EL (cell line): ENCODE measurements at regions not wholly inside any gene's neighbourhood (a gene's known extent, or its start where the extent isn't known, plus 50 kb on each side); places are given as distances from the start of the nearest gene placed in this dataset.
"Not testable (repeated sequence)": the region's sequence is repeated elsewhere in the genome, so short reads cannot be mapped to it uniquely, and the experiment has no call there.

Source experiments
- DNase-seq: peaks from one replicate; pipeline ENCODE4 v3.0.0-alpha.2; 2016

DNA sequence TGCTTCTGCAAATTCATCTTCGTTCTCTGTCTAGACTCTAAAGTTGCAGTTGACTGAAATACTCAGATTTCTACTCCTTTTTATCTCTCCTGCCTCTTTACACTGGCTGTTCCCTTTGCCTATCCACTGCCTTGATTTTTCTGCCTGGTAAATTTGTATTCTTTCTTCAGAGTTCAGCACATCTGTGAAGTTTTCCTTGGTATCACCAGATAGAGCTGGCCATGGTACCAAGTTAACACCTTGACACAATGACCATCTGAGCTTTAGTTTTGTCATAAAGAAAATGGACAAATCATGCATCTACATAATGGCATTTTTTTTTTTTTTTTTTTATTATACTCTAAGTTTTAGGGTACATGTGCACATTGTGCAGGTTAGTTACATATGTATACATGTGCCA is 143.0 kb downstream of the PPP1R3A start:
- no peak for DNase-seq

DNA sequence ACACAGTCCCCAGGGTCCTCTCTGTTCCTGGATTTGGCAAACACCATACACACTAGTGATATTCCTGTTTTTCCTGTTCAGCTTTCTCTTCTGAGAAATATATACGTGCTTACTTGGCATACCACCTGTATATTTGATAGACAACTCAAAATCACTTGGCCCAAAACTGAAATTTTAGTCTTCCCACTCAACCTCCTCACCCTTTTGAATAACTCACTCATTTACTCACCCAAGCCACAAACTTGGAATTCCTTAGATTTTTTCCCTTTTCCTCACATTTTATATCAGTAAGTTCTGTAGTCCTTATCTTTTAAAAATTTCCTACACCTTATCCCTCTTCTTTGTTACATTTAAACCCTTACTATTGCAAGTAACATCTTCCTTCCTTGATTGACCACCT is 143.4 kb downstream of the PPP1R3A start:
- DNase-seq, result no peak

DNA sequence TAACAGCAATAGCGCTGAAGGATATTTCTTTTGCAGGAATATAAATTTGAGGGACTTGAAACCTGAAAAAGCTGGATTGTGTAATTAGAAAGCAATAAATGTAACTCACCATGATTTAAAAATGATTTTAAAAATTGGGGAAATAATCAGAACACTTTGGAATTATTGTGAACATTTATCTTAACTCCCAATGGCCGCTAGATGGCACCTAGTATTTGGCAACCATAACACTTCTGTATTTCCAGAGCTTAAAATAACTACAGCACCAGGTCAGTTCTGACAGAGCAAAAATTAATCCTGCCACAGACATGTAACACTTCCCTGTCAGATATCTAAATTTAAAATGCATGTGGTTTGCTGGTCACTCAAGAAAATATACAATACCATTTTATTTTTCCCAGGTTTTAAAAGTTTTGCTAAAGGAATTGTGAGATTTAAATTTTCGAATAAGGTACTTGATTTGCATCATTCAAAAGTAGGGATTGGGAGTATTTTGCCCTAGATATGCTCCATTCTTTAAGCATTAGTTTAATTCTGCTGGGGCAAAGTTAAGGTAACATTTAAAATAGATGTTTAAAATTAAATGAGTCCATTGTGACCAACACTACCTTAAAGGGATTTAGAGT is 144.5 kb downstream of the PPP1R3A start:
- peak; percentile 41 for DNase-seq

DNA sequence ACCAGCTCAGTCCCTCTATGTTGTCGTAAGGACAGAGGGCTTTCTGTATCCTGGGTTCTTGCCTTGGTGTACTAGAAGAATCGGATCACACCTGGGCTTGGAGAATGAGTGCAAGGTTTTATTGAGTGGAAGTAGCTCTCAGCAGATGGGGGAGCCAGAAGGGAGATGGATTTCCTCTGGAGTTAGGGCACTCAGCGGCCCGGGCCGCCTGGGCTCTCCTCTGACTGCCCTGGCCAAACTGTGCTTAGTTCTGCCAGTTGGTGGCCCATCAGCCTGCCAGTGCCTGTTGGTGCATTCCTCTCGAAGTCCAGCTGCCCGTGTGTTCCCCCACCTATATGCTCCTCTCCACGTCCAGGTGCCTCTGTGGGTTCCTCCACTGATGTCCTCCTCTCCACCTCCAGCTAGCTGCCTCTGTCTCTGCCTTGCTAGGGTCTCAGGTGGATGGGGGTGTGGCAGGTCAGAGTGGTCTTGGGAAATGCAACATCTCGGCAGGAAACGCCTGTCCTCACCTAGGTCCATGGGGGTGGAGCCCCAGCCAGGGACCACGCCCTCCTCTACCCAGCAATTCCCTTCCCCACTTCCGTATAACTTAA is 148.6 kb downstream of the PPP1R3A start:
- DNase-seq, result no peak

DNA sequence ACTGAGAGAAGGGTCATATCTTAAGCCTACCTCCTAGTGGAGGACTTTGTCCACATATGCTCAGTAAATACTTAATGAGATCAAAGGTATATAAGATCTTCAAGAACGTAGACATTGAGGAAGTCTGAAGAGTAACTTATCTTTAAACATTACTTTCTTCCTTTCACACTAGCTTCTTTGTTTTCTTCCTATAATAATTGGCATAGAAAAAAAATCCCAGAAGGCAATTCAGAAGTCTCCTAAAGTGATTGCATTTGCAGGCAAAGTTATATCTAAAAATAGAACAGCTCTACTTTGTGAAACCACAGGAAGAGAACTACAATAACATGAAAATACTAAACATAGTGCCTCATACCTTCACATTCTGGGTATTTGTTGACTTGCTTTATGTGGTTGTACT is 150.4 kb downstream of the PPP1R3A start:
- DNase-seq, result no peak

DNA sequence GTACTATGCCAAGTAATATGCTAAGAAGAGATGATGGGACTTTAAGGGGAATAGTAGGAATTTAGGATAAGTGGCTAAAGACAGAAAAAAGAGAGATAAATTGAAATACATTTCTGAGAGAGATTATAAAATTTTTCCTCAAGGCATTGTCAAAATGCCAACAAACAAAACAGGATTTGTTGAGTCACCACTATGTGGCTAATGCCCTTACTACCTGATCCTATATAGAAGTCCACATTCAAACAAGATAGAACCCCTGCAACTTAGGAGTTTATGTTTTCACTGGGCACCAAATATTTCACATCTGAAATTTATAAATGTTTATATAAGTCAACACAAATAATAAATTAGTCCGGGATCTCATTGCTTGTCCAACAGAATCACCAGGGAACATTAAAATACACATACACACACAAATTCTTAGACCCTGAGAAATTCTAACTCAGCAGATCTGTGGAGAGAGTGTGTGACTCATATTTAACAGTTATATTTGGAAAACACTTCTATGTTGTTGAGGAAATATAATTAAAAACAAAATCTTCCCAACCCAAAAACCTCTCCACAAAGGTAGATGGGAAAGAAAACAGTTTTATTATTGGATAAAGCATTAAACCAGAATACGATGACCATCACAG is 154.3 kb downstream of the PPP1R3A start:
- no peak for DNase-seq

DNA sequence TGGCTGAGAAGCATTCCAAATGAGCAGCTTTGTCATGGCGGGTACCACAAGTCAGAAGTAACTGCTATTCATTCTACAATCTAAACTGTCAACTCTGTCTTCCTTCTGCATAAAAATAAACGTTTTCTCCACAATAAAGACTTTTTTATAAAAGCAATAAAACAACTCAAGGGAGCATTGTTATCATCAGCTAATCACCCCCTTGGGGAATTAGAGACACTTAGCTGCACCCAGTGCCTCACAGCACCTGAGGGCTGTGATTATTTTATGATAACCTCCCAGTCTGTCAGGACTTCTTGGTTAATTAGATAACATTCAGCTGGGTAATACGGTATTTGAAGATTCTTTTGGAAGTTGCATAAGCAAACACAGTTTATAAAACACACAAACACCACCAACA is 155.6 kb downstream of the PPP1R3A start:
- no peak for DNase-seq

DNA sequence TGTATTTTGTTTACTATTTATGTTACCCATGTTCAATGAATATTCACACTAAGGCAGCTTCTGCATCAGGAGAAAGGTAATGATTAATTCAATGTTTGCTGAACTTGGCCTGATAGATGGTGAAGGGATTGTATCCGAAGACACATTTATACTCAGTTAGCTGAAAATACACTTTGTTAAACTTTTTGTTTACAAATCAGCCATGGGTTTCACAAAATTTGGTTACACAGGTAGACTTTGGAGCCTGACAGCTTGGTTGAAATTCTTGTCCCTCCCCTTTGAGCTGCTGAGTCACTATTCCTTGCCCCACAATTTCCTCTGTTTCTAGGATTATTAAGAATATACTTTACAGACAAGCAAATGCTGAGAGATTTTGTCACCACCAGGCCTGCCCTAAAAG is 162.6 kb downstream of the PPP1R3A start:
- no peak for DNase-seq

DNA sequence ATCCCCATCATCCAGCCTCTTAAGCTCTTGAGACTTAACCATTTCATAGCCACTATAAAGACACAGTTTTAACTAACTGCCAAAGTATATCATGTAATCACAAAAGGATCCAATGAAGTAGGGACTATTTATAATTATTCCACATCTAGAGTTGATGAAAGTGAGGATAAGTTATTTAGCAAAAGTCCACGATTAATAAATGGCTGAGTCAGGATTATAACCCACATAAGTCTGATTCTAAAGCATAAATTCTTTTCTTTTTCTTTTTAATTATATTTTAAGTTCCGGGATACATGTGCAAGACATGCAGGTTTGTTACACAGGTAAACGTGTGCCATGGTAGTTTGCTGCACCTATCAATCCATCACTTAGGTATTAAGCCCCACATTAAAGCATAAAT is 166.1 kb downstream of the PPP1R3A start:
- no peak for DNase-seq

DNA sequence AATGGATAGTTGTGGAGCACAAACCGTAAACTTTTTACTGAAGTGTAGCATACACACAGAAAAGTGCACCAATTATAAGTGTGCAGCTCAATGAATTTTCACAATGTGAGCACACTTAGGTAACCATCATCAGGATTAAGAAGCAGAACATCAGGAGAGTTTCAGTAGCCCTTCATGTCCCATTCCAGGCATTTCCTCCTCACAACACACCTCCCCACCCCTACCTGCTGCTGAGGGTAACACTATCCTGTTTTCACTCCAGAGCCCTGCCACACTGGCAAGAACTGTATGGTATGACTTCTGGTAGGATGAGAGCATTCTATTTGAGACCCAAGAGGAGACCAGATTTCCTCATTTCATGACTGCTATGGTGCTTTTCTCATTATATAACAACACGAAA is 166.5 kb downstream of the PPP1R3A start:
- DNase-seq, result no peak

DNA sequence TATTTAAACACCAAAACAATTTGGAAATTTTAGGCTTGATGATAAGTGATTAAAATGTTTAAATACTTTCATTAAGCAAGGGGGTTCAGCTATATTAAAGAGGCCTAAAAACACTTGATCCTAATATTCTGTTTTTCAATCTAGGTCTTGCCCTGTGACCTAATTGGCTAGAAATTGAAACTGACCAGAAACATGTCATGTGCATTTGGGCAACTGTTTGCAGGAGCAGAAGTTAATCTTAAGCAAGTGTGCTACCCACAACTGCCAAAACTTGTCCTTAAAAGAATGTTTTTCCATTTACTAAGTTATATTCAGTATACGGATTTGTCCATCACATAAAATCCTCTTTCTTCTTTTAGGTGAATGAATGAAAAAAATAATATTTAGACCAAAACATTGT is 167.3 kb downstream of the PPP1R3A start:
- no peak for DNase-seq

DNA sequence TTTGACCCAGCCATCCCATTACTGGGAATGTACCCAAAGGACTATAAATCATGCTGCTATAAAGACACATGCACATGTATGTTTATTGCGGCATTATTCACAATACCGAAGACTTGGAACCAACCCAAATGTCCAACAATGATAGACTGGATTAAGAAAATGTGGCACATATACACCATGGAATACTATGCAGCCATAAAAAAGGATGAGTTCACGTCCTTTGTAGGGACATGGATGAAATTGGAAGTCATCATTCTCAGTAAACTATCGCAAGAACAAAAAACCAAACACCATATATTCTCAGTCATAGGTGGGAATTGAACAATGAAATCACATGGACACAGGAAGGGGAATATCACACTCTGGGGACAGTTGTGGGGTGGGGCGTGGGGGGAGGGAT is 170.4 kb downstream of the PPP1R3A start:
- DNase-seq, result not testable (repeated sequence)

DNA sequence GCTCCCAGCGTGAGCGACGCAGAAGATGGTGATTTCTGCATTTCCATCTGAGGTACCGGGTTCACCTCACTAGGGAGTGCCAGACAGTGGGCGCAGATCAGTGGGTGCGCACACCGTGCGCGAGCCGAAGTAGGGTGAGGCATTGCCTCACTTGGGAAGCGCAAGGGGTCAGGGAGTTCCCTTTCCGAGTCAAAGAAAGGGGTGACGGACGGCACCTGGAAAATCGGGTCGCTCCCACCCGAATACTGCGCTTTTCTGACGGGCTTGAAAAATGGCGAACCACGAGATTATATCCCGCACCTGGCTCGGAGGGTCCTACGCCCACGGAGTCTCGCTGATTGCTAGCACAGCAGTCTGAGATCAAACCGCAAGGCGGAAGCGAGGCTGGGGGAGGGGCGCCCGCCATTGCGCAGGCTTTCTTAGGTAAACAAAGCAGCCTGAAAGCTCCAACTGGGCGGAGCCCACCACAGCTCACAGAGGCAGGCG is 175.8 kb downstream of the PPP1R3A start:
- DNase-seq, result not testable (repeated sequence)

DNA sequence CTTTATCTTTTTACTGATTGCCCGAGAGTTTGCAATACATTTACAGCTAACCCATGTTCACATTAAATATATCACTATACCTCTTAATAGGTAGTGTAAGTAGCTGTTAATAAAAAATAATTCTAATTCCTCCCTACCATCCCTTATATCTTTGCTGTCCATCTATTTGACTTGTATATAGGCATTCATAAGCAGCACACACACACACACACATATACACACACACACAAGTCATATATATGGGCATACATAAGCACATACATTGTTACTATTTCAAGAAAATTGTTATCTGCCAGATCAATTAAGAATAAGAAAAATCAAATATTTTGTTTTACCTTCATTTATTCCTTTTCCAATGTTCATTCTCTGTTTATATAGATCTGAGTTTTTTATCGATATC is 176.4 kb downstream of the PPP1R3A start:
- DNase-seq, result no peak

DNA sequence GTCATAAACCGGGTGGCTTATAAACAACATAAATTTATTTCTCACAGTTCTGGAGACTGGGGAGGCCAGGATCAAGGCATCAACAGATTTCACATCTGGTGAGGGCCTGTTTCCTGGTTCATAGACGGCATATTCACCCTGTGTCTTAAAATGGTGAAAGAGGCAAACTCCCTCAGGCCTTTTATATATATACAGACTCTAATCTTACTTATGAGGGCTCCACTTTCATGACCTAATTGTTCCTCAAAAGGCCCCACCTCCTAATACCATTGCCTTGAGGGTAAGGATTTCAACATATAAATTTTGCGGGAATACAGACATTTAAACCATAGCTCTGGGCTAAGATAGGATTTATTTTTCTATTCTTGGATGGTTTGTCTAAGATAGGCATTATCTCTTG is 187.2 kb downstream of the PPP1R3A start:
- peak; percentile 1 for DNase-seq

DNA sequence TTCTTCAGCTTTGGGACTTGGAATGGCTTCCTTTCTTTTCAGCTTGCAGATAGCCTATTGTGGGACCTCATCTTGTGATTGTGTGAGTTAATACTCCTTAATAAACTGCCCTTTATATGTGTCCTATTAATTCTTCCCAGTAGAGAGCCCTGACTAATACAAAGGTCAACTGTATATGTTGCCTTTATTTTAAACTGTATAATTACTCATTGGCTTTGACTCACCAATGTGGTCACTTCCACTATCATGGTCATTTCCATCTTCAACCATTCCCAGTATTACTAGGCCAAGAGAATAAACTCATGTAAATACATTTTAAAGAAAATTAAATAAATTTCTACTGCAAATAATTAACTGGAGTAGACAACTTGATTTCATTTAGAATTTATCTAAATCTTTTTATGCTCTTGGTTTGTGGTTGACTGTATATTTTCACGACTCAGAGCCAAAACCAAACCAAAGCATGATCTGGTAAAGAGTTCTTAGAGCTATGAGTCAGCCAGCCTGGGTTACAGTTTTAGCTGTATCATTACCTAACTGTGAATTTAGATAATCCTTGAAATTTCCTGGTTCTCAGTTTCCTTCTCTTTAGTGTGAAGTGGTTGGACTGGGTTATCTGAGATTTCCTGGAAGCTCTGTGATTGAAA is 188.4 kb downstream of the PPP1R3A start:
- peak; percentile 57 for DNase-seq

DNA sequence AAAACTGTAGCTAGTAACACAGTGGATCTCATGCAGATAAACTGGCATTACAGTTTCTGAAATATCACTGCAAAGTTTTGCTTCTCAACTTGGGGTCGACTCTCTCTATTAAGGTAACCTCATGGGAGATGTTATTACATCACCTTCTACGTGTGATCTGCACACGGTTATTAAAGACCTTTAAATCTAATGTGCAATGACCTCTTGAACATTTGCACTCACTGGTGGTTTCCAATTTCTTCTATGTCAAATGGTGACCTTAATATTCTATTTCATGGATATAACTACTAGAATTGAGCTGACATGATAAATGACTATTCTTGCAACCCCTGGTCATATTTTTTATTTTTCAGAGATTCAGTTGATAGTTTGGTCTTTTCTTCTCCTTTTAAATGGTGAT is 191.3 kb downstream of the PPP1R3A start:
- no peak for DNase-seq

DNA sequence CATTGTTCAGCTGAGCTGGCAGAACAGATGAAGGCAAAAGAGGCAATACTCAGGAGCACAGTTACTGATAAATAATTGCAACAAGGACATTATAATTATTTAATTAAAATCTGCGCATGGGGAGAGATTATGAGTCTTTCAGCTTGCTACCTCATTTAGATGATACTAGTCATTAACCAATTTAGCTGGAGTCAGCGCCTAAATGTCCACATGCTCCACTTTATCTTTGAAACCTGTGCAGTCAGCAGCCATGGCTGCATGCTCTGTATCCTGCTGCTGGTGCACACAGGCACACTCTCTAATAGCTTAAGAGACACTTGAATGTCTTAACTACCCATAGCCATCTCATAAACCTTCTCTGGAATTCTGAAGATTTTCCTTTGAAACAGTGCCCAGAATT is 196.8 kb downstream of the PPP1R3A start:
- DNase-seq, result no peak

DNA sequence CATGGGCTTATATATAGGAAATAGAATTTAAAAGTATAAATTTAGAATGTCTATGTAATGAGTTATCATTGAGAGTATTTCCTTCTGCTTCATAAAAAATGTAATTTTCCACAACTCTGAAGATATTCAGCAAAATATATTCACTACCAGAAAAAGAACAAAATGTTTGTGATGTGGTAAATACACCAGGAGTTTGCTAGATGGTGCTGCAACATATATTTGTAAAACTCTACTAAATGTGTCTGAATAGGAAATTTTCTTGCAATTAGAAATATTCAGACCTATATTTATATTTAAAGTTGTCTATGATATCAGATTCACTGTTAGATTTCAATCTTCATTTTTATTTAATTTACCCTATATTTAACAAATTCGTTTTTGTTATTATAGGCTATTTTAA is 201.1 kb downstream of the PPP1R3A start:
- no peak for DNase-seq

DNA sequence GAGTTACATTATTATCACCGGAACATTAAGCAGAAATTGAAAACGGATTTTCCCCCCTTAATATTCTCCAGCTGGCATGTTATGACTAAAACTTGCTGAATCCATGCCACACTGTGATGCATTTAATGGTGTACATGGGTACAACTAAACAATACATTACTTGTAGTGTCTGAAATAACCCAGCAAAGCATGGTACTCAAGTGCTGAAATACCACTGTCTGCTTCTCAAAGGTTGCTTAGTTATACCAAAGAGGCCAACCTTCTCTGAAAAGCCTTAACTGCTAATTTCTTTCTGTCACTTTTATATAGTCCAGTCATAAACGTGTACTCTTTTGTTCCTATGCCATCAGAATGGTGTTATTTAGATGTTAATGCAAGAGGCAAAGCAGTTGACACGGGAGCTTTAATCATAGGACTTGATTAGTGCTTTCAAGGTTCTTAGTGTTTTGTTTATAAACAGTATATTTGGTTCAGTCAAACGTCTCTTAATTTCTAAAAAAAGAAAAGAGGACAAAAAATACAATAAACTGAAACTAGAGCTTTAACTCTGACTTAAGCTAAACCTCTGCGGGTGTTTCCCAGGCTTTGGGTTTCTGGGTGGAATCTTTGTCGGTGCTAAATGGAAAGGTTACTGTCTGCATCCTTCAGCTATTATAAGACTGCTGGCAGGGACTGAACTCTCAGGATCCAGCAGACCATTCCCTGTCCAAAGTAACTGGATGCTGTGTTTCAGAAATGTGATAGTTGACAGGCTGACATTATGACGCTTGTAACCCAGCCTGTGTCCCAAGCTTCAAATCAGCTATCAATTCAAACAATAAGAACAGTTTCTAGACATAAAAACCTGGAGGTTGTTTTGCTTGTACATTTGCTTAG is 202.6 kb downstream of the PPP1R3A start:
- DNase-seq, result no peak

DNA sequence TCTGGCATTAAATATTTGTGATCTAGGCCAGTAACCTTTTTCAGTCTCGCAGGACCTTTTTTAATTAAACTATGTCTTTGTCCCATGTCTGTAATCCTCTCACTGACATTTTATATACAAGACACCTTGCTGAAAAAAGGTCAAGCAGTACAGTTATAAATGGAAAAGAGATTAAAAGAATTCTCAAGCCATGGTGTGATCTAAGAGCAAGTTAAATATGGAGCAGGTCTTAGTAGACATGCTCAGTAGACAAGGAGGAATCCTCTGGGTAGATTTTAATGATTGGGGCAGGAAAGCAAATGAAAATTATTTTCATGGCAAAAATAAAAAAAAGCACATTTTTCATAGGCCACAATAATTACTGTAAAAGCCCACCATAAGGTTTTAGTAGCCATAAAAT is 203.5 kb downstream of the PPP1R3A start:
- no peak for DNase-seq

DNA sequence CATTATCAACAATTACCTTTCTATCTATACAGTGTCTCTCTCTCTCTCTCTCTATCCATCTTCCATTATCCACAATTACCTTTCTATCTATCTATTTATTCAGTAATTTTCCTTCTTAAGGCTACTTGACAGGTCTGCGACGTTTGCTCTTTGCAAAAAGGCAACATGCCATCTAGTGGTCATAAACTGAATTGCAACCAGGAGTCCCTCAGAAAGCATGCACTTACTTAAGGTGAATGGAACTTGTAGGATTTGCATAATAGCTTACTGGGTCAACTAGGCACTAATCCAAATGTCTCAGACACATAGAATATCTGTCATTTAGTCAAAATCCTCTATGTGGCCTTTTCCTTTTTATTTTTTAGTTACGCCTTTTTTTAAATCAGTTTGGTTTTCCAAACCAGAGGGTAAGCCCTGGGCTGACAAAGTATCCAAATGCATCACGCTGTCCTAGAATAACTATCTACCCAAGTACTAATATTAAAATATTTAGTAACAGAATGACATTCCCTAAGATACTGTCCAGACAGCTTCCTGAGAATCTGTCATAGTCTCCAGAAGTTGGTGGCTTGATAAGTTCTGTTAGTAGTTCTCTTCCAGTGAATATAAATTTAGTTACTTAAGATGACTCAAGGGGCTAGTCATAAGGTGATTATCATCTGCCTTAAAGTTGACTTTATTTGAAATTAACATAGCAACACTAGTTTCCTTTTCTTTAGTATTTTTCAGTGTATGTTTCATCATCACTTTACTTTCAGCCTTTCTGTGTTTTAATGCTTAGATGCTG is 208.3 kb downstream of the PPP1R3A start:
- DNase-seq, result peak; percentile 74
